Fibroblast of lung (primary cell): ENCODE measurements at regions not wholly inside any gene's neighbourhood (a gene's known extent, or its start where the extent isn't known, plus 50 kb on each side); places are given as distances from the start of the nearest gene placed in this dataset.
A peak's percentile ranks its signal among the peaks of the same experiment; 100 is the strongest.

Source experiments
- DNase-seq, 2 donors: peaks; one replicate each; pipeline versions ENCODE4 v3.0.0 to v3.0.0-alpha.2; 2010; ENCODE audit warnings: low read depth in 2 of 2
- H2AFZ ChIP-seq: 2 replicates; pipeline ENCODE4 v1.5.1; 2012; ENCODE audit warnings: low read length, control low read depth, inconsistent platforms
- H3K27ac ChIP-seq: 2 replicates; pipeline ENCODE4 v1.5.1; 2011; ENCODE audit warnings: low read length, control low read depth; ENCODE audit not compliant: insufficient read depth
- H3K27me3 ChIP-seq: 2 replicates; pipeline ENCODE4 v1.5.1; 2011; ENCODE audit warnings: mild to moderate bottlenecking, low read length; ENCODE audit not compliant: control insufficient read depth, insufficient read depth
- H3K36me3 ChIP-seq: 2 replicates; pipeline ENCODE4 v1.5.1; 2011; ENCODE audit warnings: low read length; ENCODE audit not compliant: control insufficient read depth, insufficient read depth
- H3K4me1 ChIP-seq: 2 replicates; pipeline ENCODE4 v1.5.1; 2011; ENCODE audit warnings: low read length; ENCODE audit not compliant: control insufficient read depth, insufficient read depth; ENCODE audit errors: extremely low read depth
- H3K4me2 ChIP-seq: 2 replicates; pipeline ENCODE4 v1.5.1; 2011; ENCODE audit warnings: low read length, control low read depth; ENCODE audit not compliant: insufficient read depth; ENCODE audit errors: extremely low read depth
- H3K4me3 ChIP-seq, 4 experiments: fragments of 200-600 bp in 1 of 4; sonication (generic) in 1 of 4; replicated peaks in 1 of 4; 2 replicates each; pipeline ENCODE4 v1.5.1; 2011 to 2016; ENCODE audit warnings: low read length in 4 of 4, low read depth in 3 of 4, mild to moderate bottlenecking in 3 of 4, control low read depth in 2 of 4, inconsistent platforms in 1 of 4, mixed read lengths in 1 of 4; ENCODE audit not compliant: insufficient read depth in 1 of 4; ENCODE audit errors: control extremely low read depth in 1 of 4
- H3K79me2 ChIP-seq: 2 replicates; pipeline ENCODE4 v1.5.1; 2012; ENCODE audit warnings: mild to moderate bottlenecking, low read length, inconsistent platforms; ENCODE audit not compliant: control insufficient read depth, insufficient read depth
- H3K9ac ChIP-seq: 2 replicates; pipeline ENCODE4 v1.5.1; 2011; ENCODE audit warnings: mild to moderate bottlenecking, low read length, control low read depth; ENCODE audit not compliant: insufficient read depth
- H3K9me3 ChIP-seq: 2 replicates; pipeline ENCODE4 v1.5.1; 2012; ENCODE audit warnings: low read depth, low read length; ENCODE audit not compliant: control insufficient read depth, insufficient read depth
- H4K20me1 ChIP-seq: 2 replicates; pipeline ENCODE4 v1.5.1; 2011; ENCODE audit warnings: low read length; ENCODE audit not compliant: control insufficient read depth, insufficient read depth; ENCODE audit errors: extremely low read depth
- EZH2 ChIP-seq: IDR thresholded peaks from 2 replicates; pipeline ENCODE4 v1.5.1; 2012; ENCODE audit warnings: low read length, control low read depth, mild to moderate bottlenecking; ENCODE audit errors: missing control alignments
- TF ChIP-seq, protein P1 (sequence below), 2 donors: IDR thresholded peaks in 1 of 2; conservative IDR thresholded peaks in 1 of 2; 1 replicate in 1 of 2; 2 replicates in 1 of 2; pipeline ENCODE4 v1.5.1; 2011 to 2012; ENCODE audit warnings: low read length in 2 of 2, control low read depth in 1 of 2, inconsistent platforms in 1 of 2, low read depth in 1 of 2, mild to moderate bottlenecking in 1 of 2

DNA sequence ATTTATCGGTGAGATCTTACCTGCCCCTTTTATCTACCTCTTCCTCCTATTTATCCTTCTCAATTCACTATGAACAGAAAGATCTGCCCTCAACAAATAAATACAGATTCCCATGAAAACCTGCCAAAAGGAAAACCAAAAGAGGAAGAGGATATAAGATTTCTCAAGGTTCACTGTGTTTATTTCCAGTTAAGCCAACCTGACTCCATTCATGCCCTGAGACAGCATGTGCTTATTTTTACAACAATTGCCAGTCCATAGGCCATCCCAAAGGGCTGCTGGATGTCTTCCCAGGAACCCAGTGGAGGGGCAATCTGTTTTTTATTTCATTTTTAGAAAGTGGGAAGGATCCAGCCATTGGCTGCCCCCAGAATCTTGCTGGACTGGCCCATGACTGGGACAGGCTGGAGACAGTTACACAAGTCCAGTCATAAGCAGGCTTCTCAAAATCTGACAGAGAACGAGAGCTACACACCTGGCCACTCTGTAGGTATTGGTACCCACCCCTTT, 209.1 kb downstream of the IRS2 start:
- Histone ChIP-seq H3K27me3 (no peaks in the 10 kb centered on the region), H3K9ac (no peak overlapping the region), H3K27ac (no peak overlapping the region), H4K20me1 (no peaks in the 10 kb centered on the region), H3K79me2 (no peaks in the 10 kb centered on the region), H3K36me3 (no peaks in the 10 kb centered on the region), H3K4me2 (no peak overlapping the region), H3K4me3 (no peak overlapping the region), H2AFZ (no peak overlapping the region), H3K4me1 (no peaks in the 10 kb centered on the region), H3K9me3 (no peaks in the 10 kb centered on the region)
- DNase-seq: no peak
- TF ChIP-seq, protein P1, sequence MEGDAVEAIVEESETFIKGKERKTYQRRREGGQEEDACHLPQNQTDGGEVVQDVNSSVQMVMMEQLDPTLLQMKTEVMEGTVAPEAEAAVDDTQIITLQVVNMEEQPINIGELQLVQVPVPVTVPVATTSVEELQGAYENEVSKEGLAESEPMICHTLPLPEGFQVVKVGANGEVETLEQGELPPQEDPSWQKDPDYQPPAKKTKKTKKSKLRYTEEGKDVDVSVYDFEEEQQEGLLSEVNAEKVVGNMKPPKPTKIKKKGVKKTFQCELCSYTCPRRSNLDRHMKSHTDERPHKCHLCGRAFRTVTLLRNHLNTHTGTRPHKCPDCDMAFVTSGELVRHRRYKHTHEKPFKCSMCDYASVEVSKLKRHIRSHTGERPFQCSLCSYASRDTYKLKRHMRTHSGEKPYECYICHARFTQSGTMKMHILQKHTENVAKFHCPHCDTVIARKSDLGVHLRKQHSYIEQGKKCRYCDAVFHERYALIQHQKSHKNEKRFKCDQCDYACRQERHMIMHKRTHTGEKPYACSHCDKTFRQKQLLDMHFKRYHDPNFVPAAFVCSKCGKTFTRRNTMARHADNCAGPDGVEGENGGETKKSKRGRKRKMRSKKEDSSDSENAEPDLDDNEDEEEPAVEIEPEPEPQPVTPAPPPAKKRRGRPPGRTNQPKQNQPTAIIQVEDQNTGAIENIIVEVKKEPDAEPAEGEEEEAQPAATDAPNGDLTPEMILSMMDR (conservative IDR thresholded peaks at IDR 0.05 in 1 of 2, IDR thresholded peaks at IDR 0.05 in 1 of 2; ENCODE audit: low read depth in 1 of 2, low read length in 2 of 2): no peak
- TF ChIP-seq EZH2: no peak

DNA sequence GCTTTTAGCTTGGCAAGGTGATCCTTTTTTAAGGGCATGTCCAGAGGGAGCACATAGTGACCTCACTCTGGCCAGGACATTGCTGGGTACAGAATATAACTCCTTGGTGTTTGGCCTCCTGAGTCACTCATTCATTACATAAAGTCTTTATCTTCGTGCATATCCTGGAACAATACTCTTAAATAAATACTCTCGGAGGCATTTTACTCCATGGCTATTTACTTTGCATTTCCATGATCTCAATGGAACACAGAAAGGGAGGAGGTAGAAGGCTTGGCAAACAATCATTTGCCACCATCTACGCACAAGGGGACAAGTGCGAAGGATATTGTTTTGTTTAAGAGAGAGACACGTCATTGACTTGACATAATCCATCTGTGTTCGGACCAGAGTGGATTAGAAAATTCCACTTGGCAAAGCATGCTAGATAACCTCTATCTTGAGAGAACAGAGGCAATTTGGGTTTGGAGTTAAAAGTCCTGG, 210.0 kb downstream of the IRS2 start:
- Histone ChIP-seq H3K36me3 (no peaks in the 10 kb centered on the region), H3K4me2 (no peak overlapping the region), H3K9ac (no peak overlapping the region), H3K4me3 (no peak overlapping the region), H3K79me2 (no peaks in the 10 kb centered on the region), H4K20me1 (no peaks in the 10 kb centered on the region), H3K27me3 (no peaks in the 10 kb centered on the region), H3K4me1 (no peaks in the 10 kb centered on the region), H3K9me3 (no peaks in the 10 kb centered on the region), H3K27ac (no peak overlapping the region), H2AFZ (no peak overlapping the region)
- DNase-seq: peak in 1 of 2 donors; percentile 52
- TF ChIP-seq, protein P1 (conservative IDR thresholded peaks at IDR 0.05 in 1 of 2, IDR thresholded peaks at IDR 0.05 in 1 of 2; ENCODE audit: low read depth in 1 of 2, low read length in 2 of 2): no peak
- TF ChIP-seq EZH2: no peak

DNA sequence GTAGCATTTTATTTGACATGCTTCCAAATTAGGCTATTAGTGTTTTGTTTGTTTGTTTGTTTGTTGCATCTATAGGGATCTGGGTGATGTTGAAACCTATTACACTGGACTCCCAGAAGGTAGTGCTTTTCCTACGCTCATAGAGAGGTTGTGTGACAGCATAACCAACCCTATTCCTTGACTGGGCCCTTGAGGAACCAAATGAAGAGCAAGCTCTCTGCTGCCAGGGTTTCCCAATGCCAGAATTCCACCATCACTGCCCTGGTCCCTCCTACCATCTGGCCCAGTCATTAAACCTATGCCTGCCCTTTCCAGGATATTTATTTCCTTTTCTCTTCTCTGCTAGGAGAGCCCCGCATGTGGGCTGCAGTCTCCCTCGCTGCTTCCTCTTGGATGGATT, 210.6 kb downstream of the IRS2 start:
- no peaks in the 10 kb centered on the region for H3K27me3 ChIP-seq
- H2AFZ ChIP-seq: no peak overlapping the region
- H3K9ac ChIP-seq: no peak overlapping the region
- TF ChIP-seq, protein P1 (conservative IDR thresholded peaks at IDR 0.05 in 1 of 2, IDR thresholded peaks at IDR 0.05 in 1 of 2; ENCODE audit: low read depth in 1 of 2, low read length in 2 of 2): no peak
- TF ChIP-seq EZH2: no peak
- no peaks in the 10 kb centered on the region for H3K79me2 ChIP-seq
- H3K4me3 ChIP-seq: no peak overlapping the region
- H3K36me3 ChIP-seq: no peaks in the 10 kb centered on the region
- no peak overlapping the region for H3K27ac ChIP-seq
- H3K9me3 ChIP-seq: no peaks in the 10 kb centered on the region
- no peak overlapping the region for H3K4me2 ChIP-seq
- H3K4me1 ChIP-seq: no peaks in the 10 kb centered on the region
- DNase-seq: no peak
- no peaks in the 10 kb centered on the region for H4K20me1 ChIP-seq
